GM23338 (cell line): ENCODE measurements at regions not wholly inside any gene's neighbourhood (a gene's known extent, or its start where the extent isn't known, plus 50 kb on each side); places are given as distances from the start of the nearest gene placed in this dataset.

ENCODE experiments used
- ATAC-seq: fragments of 200-7000 bp; cut with Tn5 transposase; 3 replicates; pipeline ENCODE4 v1.9.1; 2020
- DNase-seq: peaks from one replicate; pipeline ENCODE4 v3.0.0-alpha.2; 2015; ENCODE audit warnings: low spot score
- H2AFZ ChIP-seq: fragments of 200-600 bp; sonication (generic); 2 replicates; pipeline ENCODE4 v1.8.0; 2016; ENCODE audit warnings: antibody characterized with exemption, mild to moderate bottlenecking, moderate library complexity
- H3F3A ChIP-seq: fragments of 200-600 bp; sonication (generic); replicated peaks from 2 replicates; pipeline ENCODE4 v1.8.0; 2017; ENCODE audit warnings: antibody characterized with exemption, mixed run types, low read depth
- H3K27ac ChIP-seq: fragments of 200-600 bp; sonication (generic); 2 replicates; pipeline ENCODE4 v1.6.1; 2016; ENCODE audit warnings: low read depth
- H3K27me3 ChIP-seq: fragments of 200-600 bp; sonication (generic); 2 replicates; pipeline ENCODE4 v1.8.0; 2016; ENCODE audit warnings: mild to moderate bottlenecking, mixed run types, moderate library complexity; ENCODE audit not compliant: insufficient read depth
- H3K36me3 ChIP-seq: fragments of 200-600 bp; sonication (generic); 2 replicates; pipeline ENCODE4 v1.8.0; 2016; ENCODE audit warnings: mild to moderate bottlenecking; ENCODE audit not compliant: insufficient read depth
- H3K4me1 ChIP-seq: fragments of 200-600 bp; sonication (generic); 2 replicates; pipeline ENCODE4 v1.8.0; 2016; ENCODE audit warnings: mild to moderate bottlenecking, moderate library complexity; ENCODE audit not compliant: insufficient read depth
- H3K4me2 ChIP-seq: fragments of 200-600 bp; sonication (generic); 2 replicates; pipeline ENCODE4 v1.7.1; 2017; ENCODE audit warnings: mixed run types
- H3K4me3 ChIP-seq: fragments of 200-600 bp; sonication (generic); 2 replicates; pipeline ENCODE4 v1.6.1; 2016; ENCODE audit warnings: mixed run types
- H3K79me2 ChIP-seq: fragments of 200-600 bp; sonication (generic); replicated peaks from 2 replicates; pipeline ENCODE4 v1.8.0; 2017; ENCODE audit warnings: mild to moderate bottlenecking; ENCODE audit not compliant: insufficient read depth
- H3K9me2 ChIP-seq: fragments of 200-600 bp; sonication (generic); 2 replicates; pipeline ENCODE4 v1.8.0; 2017; ENCODE audit not compliant: insufficient read depth
- H4K20me1 ChIP-seq: fragments of 200-600 bp; sonication (generic); replicated peaks from 2 replicates; pipeline ENCODE4 v1.8.0; 2017; ENCODE audit warnings: mild to moderate bottlenecking; ENCODE audit not compliant: insufficient read depth
- H3K27ac Mint-ChIP-seq: 2 replicates; pipeline ENCODE4 v1.8.0; 2020; ENCODE audit warnings: inconsistent platforms, mild to moderate bottlenecking, moderate library complexity, mixed read lengths
- H3K27me3 Mint-ChIP-seq: 3 replicates; pipeline ENCODE4 v1.8.0; 2022; ENCODE audit warnings: low read depth, mild to moderate bottlenecking, moderate library complexity, mixed read lengths, inconsistent platforms; ENCODE audit not compliant: insufficient read depth, poor library complexity
- H3K36me3 Mint-ChIP-seq: 3 replicates; pipeline ENCODE4 v1.8.0; 2021; ENCODE audit warnings: low read depth, mild to moderate bottlenecking, inconsistent platforms, moderate library complexity, mixed read lengths
- H3K4me1 Mint-ChIP-seq: 3 replicates; pipeline ENCODE4 v1.8.0; 2020; ENCODE audit warnings: mild to moderate bottlenecking, inconsistent platforms, mixed read lengths
- H3K4me3 Mint-ChIP-seq: 3 replicates; pipeline ENCODE4 v1.8.0; 2021; ENCODE audit warnings: moderate library complexity, mild to moderate bottlenecking, inconsistent platforms, mixed read lengths
- H3K9me3 Mint-ChIP-seq: 3 replicates; pipeline ENCODE4 v1.8.0; 2020; ENCODE audit warnings: moderate library complexity, mild to moderate bottlenecking, inconsistent platforms, mixed read lengths
- ETS1 ChIP-seq: IDR thresholded peaks from 2 replicates; pipeline ENCODE4 v1.6.1; 2016; ENCODE audit warnings: antibody characterized with exemption
- EZH2phosphoT487 ChIP-seq: fragments of 200-600 bp; sonication (generic); IDR thresholded peaks from one replicate; pipeline ENCODE4 v1.8.1; 2018; ENCODE audit warnings: antibody characterized with exemption; ENCODE audit not compliant: unreplicated experiment
- JUNB ChIP-seq: IDR thresholded peaks from one replicate; pipeline ENCODE4 v1.6.1; 2016; ENCODE audit warnings: antibody characterized with exemption; ENCODE audit not compliant: unreplicated experiment
- POLR2AphosphoS5 ChIP-seq: IDR thresholded peaks from 2 replicates; pipeline ENCODE4 v1.6.1; 2016; ENCODE audit warnings: antibody characterized with exemption, low read depth
- STAT1 ChIP-seq: IDR thresholded peaks from one replicate; pipeline ENCODE4 v1.6.1; 2016; ENCODE audit warnings: antibody characterized with exemption; ENCODE audit not compliant: unreplicated experiment
- ZNF114 ChIP-seq: fragments of 250-450 bp; sonication (Bioruptor Pico); IDR thresholded peaks from 2 replicates; pipeline ENCODE4 v1.5.0; 2020; ENCODE audit warnings: mild to moderate bottlenecking, moderate library complexity
- ZNF462 ChIP-seq: fragments of 250-450 bp; sonication (Bioruptor Pico); IDR thresholded peaks from 2 replicates; pipeline ENCODE4 v1.5.0; 2020; ENCODE audit warnings: mild to moderate bottlenecking, moderate library complexity

GRCh38 chr4:81573840-81574239 lies 102.1 kb upstream of the RASGEF1B start:
- Mint-ChIP-seq H3K4me1 (peaks cover 22% of the 10 kb centered on the region; the same call in 2 of the 3 replicates), H3K9me3 (no peaks in the 10 kb centered on the region), H3K27me3 (peaks cover 2% of the 10 kb centered on the region), H3K27ac (no peak overlapping the region), H3K36me3 (no peaks in the 10 kb centered on the region), H3K4me3 (no peak overlapping the region)
- TF ChIP-seq JUNB = no peak
- no peak for TF ChIP-seq EZH2phosphoT487
- TF ChIP-seq ZNF114 (CRISPR knock-in tag) = no peak
- no peak for TF ChIP-seq POLR2AphosphoS5
- TF ChIP-seq STAT1 = no peak
- TF ChIP-seq ZNF462 (CRISPR knock-in tag) = no peak
- no peak for TF ChIP-seq ETS1
- DNase-seq (no peak), ATAC-seq (no peak)
- Histone ChIP-seq H3K4me1 (peaks cover 13% of the 10 kb centered on the region), H3K27me3 (no peaks in the 10 kb centered on the region), H3K27ac (no peak overlapping the region), H3K36me3 (no peaks in the 10 kb centered on the region), H3K4me2 (no peak overlapping the region), H4K20me1 (no peaks in the 10 kb centered on the region), H3K9me2 (peaks cover 5% of the 10 kb centered on the region; the same call in 1 of the 2 replicates), H3F3A (no peaks in the 10 kb centered on the region), H3K79me2 (no peaks in the 10 kb centered on the region), H3K4me3 (no peak overlapping the region), H2AFZ (no peak overlapping the region)
